MG63 (cell line): ENCODE measurements at regions not wholly inside any gene's neighbourhood (a gene's known extent, or its start where the extent isn't known, plus 50 kb on each side); places are given as distances from the start of the nearest gene placed in this dataset.

Source experiments
- DNase-seq: peaks from one replicate; pipeline ENCODE4 v3.0.0-alpha.2; 2020
- H3K27me3 ChIP-seq: fragments of 250-450 bp; sonication (Bioruptor Pico); 2 replicates; pipeline ENCODE4 v1.5.1; 2020; ENCODE audit warnings: mild to moderate bottlenecking, moderate library complexity
- H3K36me3 ChIP-seq: fragments of 250-450 bp; sonication (Bioruptor Pico); 2 replicates; pipeline ENCODE4 v1.5.1; 2020; ENCODE audit warnings: mild to moderate bottlenecking, moderate library complexity
- H3K4me3 ChIP-seq: fragments of 250-450 bp; sonication (Bioruptor Pico); 2 replicates; pipeline ENCODE4 v1.5.1; 2020; ENCODE audit warnings: mild to moderate bottlenecking, moderate library complexity
- H3K9me3 ChIP-seq: fragments of 250-450 bp; sonication (Bioruptor Pico); 2 replicates; pipeline ENCODE4 v1.5.1; 2020; ENCODE audit warnings: mild to moderate bottlenecking, moderate library complexity

- no peak for DNase-seq
- no peaks in the 10 kb centered on the region for H3K9me3 ChIP-seq
- H3K36me3 ChIP-seq = no peaks in the 10 kb centered on the region
- no peaks in the 10 kb centered on the region for H3K27me3 ChIP-seq
- no peak overlapping the region for H3K4me3 ChIP-seq
Measured at GRCh38 chr19:16018801-16019551, 57.3 kb upstream of the TPM4 start.

- Histone ChIP-seq H3K4me3 (no peak overlapping the region), H3K9me3 (no peaks in the 10 kb centered on the region), H3K36me3 (no peaks in the 10 kb centered on the region), H3K27me3 (no peaks in the 10 kb centered on the region)
- DNase-seq = no peak
Measured at GRCh38 chr19:16019691-16020448, 56.4 kb upstream of the TPM4 start.

- Histone ChIP-seq H3K36me3 (no peaks in the 10 kb centered on the region), H3K4me3 (no peak overlapping the region), H3K9me3 (no peaks in the 10 kb centered on the region), H3K27me3 (no peaks in the 10 kb centered on the region)
- DNase-seq = no peak
Measured at GRCh38 chr19:16021796-16022195, 54.5 kb upstream of the TPM4 start.

GRCh38 chr19:16022251-16022650, 54.0 kb upstream of the TPM4 start:
- no peaks in the 10 kb centered on the region for H3K27me3 ChIP-seq
- H3K4me3 ChIP-seq = no peak overlapping the region
- no peaks in the 10 kb centered on the region for H3K36me3 ChIP-seq
- H3K9me3 ChIP-seq = no peaks in the 10 kb centered on the region
- DNase-seq = no peak

GRCh38 chr19:16022681-16023080, 53.6 kb upstream of the TPM4 start:
- Histone ChIP-seq H3K9me3 (no peaks in the 10 kb centered on the region), H3K4me3 (no peak overlapping the region), H3K27me3 (no peaks in the 10 kb centered on the region), H3K36me3 (no peaks in the 10 kb centered on the region)
- no peak for DNase-seq

GRCh38 chr19:16023146-16023915, 53.0 kb upstream of the TPM4 start:
- H3K9me3 ChIP-seq = no peaks in the 10 kb centered on the region
- no peaks in the 10 kb centered on the region for H3K36me3 ChIP-seq
- no peaks in the 10 kb centered on the region for H3K27me3 ChIP-seq
- H3K4me3 ChIP-seq = no peak overlapping the region
- no peak for DNase-seq

- Histone ChIP-seq H3K9me3 (no peaks in the 10 kb centered on the region), H3K4me3 (no peak overlapping the region), H3K36me3 (no peaks in the 10 kb centered on the region), H3K27me3 (no peaks in the 10 kb centered on the region)
- no peak for DNase-seq
Measured at GRCh38 chr19:16024266-16025107, 51.8 kb upstream of the TPM4 start.

GRCh38 chr19:16025108-16026101, 50.9 kb upstream of the TPM4 start:
- Histone ChIP-seq H3K9me3 (no peaks in the 10 kb centered on the region), H3K27me3 (no peaks in the 10 kb centered on the region)
- DNase-seq = peak; percentile 91

GRCh38 chr19:16026131-16026530, 50.2 kb upstream of the TPM4 start:
- Histone ChIP-seq H3K9me3 (no peaks in the 10 kb centered on the region), H3K27me3 (no peaks in the 10 kb centered on the region), H3K36me3 (no peaks in the 10 kb centered on the region), H3K4me3 (no peak overlapping the region)
- no peak for DNase-seq

More at GRCh38 chr19:16025108-16026101, 50.9 kb upstream of the TPM4 start:
- Histone ChIP-seq H3K4me3 (no peak overlapping the region), H3K36me3 (no peaks in the 10 kb centered on the region)
